A673 (cell line): ENCODE measurements at regions not wholly inside any gene's neighbourhood (a gene's known extent, or its start where the extent isn't known, plus 50 kb on each side); places are given as distances from the start of the nearest gene placed in this dataset.

ENCODE experiments used
- BruUV-seq: library from RNA; stranded (reverse); fragments of 400-500 nt; replicated peaks from 2 replicates; lab custom pipeline; 2021; lab: Mats Ljungman, UMichigan
- CTCF ChIA-PET: fragments of 300-600 bp; sonication (Branson Sonifier 250); formaldehyde crosslinking; loops from one replicate; lab custom pipeline; 2022; ENCODE audit warnings: antibody characterized with exemption; lab: Charles Lee
- POLR2A ChIA-PET: fragments of 300-600 bp; sonication (Branson Sonifier 250); formaldehyde crosslinking; loops from one replicate; lab custom pipeline; 2022; ENCODE audit warnings: antibody characterized with exemption; ENCODE audit not compliant: low non-redundant PET; lab: Charles Lee
- DNase-seq: peaks from one replicate; pipeline ENCODE4 v3.0.0-alpha.2; 2015; ENCODE audit warnings: low spot score
- H3K27ac ChIP-seq: fragments of 200-600 bp; sonication (generic); 2 replicates; pipeline ENCODE4 v1.5.1; 2016; ENCODE audit warnings: mixed run types, low read depth, mild to moderate bottlenecking, mixed read lengths, antibody characterized with exemption, low read length; ENCODE audit not compliant: poor library complexity, severe bottlenecking
- H3K27me3 ChIP-seq: fragments of 200-600 bp; sonication (generic); replicated peaks from 2 replicates; pipeline ENCODE4 v1.6.1; 2017; ENCODE audit warnings: mixed run types, low read depth, mild to moderate bottlenecking, mixed read lengths, antibody characterized with exemption, low read length; ENCODE audit not compliant: insufficient read depth, poor library complexity
- H3K36me3 ChIP-seq: fragments of 200-600 bp; sonication (generic); 2 replicates; pipeline ENCODE4 v1.6.1; 2016; ENCODE audit warnings: mixed run types, mild to moderate bottlenecking, mixed read lengths, antibody characterized with exemption, low read length; ENCODE audit not compliant: insufficient read depth, poor library complexity, severe bottlenecking
- H3K4me1 ChIP-seq: fragments of 200-600 bp; sonication (generic); 2 replicates; pipeline ENCODE4 v1.6.1; 2017; ENCODE audit warnings: mixed run types, mild to moderate bottlenecking, mixed read lengths, antibody characterized with exemption, low read length; ENCODE audit not compliant: insufficient read depth, poor library complexity, severe bottlenecking
- H3K4me3 ChIP-seq: fragments of 200-600 bp; sonication (generic); 2 replicates; pipeline ENCODE4 v1.5.1; 2016; ENCODE audit warnings: low read depth, mixed run types, mild to moderate bottlenecking, mixed read lengths, low read length; ENCODE audit not compliant: poor library complexity, severe bottlenecking
- H3K9me3 ChIP-seq: fragments of 200-600 bp; sonication (generic); 2 replicates; pipeline ENCODE4 v1.6.1; 2016; ENCODE audit warnings: mixed run types, low read depth, mild to moderate bottlenecking, mixed read lengths, antibody characterized with exemption, low read length; ENCODE audit not compliant: poor library complexity, severe bottlenecking
- CTCF ChIP-seq: fragments of 300-800, 200-600 bp; sonication (generic); conservative IDR thresholded peaks from 2 replicates; pipeline ENCODE4 v1.5.1; 2017; ENCODE audit warnings: low read depth, mild to moderate bottlenecking, antibody characterized with exemption, low read length, moderate library complexity, mixed read lengths
- EZH2 ChIP-seq: fragments of 200-600 bp; sonication (generic); IDR thresholded peaks from 2 replicates; pipeline ENCODE4 v1.6.1; 2017; ENCODE audit warnings: borderline replicate concordance, low read depth, mild to moderate bottlenecking, mixed read lengths, antibody characterized with exemption, low read length; ENCODE audit not compliant: poor library complexity, severe bottlenecking
- intact Hi-C: fragments of 100-400 bp; cut with micrococcal nuclease; formaldehyde crosslinking; loops from one replicate; pipeline ENCODE4 v1.10.0; 2022; ENCODE audit not compliant: unreplicated experiment

GRCh38 chr2:60603533-60604190 is 50.2 kb upstream of the BCL11A start:
- Histone ChIP-seq H3K27ac (no peak overlapping the region), H3K4me1 (no peaks in the 10 kb centered on the region), H3K27me3 (peaks cover 23% of the 10 kb centered on the region), H3K4me3 (no peak overlapping the region), H3K36me3 (no peaks in the 10 kb centered on the region), H3K9me3 (no peaks in the 10 kb centered on the region)
- CTCF ChIA-PET, result no interaction called here
- no TSS peak for BruUV-seq
- intact Hi-C loops, result no loop called here
- TF ChIP-seq EZH2, result no peak
- POLR2A ChIA-PET, result no interaction called here
- DNase-seq, result no peak

GRCh38 chr2:60604486-60605064 is 51.1 kb upstream of the BCL11A start:
- Histone ChIP-seq H3K36me3 (no peaks in the 10 kb centered on the region), H3K27ac (no peak overlapping the region), H3K4me1 (no peaks in the 10 kb centered on the region), H3K27me3 (peaks cover 30% of the 10 kb centered on the region), H3K9me3 (no peaks in the 10 kb centered on the region), H3K4me3 (no peak overlapping the region)
- ChIA-PET POLR2A (no interaction called here), CTCF (no interaction called here)
- no peak for TF ChIP-seq EZH2
- BruUV-seq, result no TSS peak
- DNase-seq, result no peak
- intact Hi-C loops, result no loop called here

- no peaks in the 10 kb centered on the region for H3K36me3 ChIP-seq
- no TSS peak for BruUV-seq
- H3K27ac ChIP-seq, result no peak overlapping the region
- POLR2A ChIA-PET, result no interaction called here
- peaks cover 36% of the 10 kb centered on the region for H3K27me3 ChIP-seq
- CTCF ChIA-PET, result no interaction called here
- intact Hi-C loops, result no loop called here
- H3K4me3 ChIP-seq, result no peak overlapping the region
- no peak for DNase-seq
- H3K9me3 ChIP-seq, result no peaks in the 10 kb centered on the region
- no peak for TF ChIP-seq CTCF
- TF ChIP-seq EZH2, result no peak
- H3K4me1 ChIP-seq, result no peaks in the 10 kb centered on the region
Observed at GRCh38 chr2:60605866-60606265, 52.4 kb upstream of the BCL11A start.

- intact Hi-C loops, result no loop called here
- CTCF ChIA-PET, result no interaction called here
- H3K9me3 ChIP-seq, result no peaks in the 10 kb centered on the region
- no peak for TF ChIP-seq EZH2
- TF ChIP-seq CTCF, result no peak
- H3K4me1 ChIP-seq, result no peaks in the 10 kb centered on the region
- POLR2A ChIA-PET, result no interaction called here
- H3K27me3 ChIP-seq, result peaks cover 39% of the 10 kb centered on the region
- H3K27ac ChIP-seq, result no peak overlapping the region
- no TSS peak for BruUV-seq
- DNase-seq, result no peak
- H3K36me3 ChIP-seq, result no peaks in the 10 kb centered on the region
- no peak overlapping the region for H3K4me3 ChIP-seq
Observed at GRCh38 chr2:60608679-60609078, 55.2 kb upstream of the BCL11A start.
